Stimulated activated naive CD8-positive, alpha-beta T cell treated with anti-CD3 and anti-CD28 coated beads, Interleukin-15, Interleukin-2, amounts not matched to agents 100 ng/mL and 50 ng/mL, for 24 hours (primary cell): ENCODE measurements at regions not wholly inside any gene's neighbourhood (a gene's known extent, or its start where the extent isn't known, plus 50 kb on each side); places are given as distances from the start of the nearest gene placed in this dataset.
"Not testable (repeated sequence)": the region's sequence is repeated elsewhere in the genome, so short reads cannot be mapped to it uniquely, and the experiment has no call there.

Experiments used
- H3K27ac Mint-ChIP-seq: one replicate; pipeline ENCODE4 v1.8.0; 2021; ENCODE audit warnings: mild to moderate bottlenecking, mixed read lengths
- H3K27me3 Mint-ChIP-seq: one replicate; pipeline ENCODE4 v1.8.0; 2021; ENCODE audit warnings: mixed read lengths
- H3K36me3 Mint-ChIP-seq: one replicate; pipeline ENCODE4 v1.8.0; 2021; ENCODE audit warnings: low read depth, mixed read lengths
- H3K4me1 Mint-ChIP-seq: one replicate; pipeline ENCODE4 v1.8.0; 2021; ENCODE audit warnings: low read depth, mixed read lengths
- H3K4me3 Mint-ChIP-seq: one replicate; pipeline ENCODE4 v1.8.0; 2021; ENCODE audit warnings: mild to moderate bottlenecking, mixed read lengths
- H3K9me3 Mint-ChIP-seq: one replicate; pipeline ENCODE4 v1.8.0; 2021; ENCODE audit warnings: mixed read lengths

DNA sequence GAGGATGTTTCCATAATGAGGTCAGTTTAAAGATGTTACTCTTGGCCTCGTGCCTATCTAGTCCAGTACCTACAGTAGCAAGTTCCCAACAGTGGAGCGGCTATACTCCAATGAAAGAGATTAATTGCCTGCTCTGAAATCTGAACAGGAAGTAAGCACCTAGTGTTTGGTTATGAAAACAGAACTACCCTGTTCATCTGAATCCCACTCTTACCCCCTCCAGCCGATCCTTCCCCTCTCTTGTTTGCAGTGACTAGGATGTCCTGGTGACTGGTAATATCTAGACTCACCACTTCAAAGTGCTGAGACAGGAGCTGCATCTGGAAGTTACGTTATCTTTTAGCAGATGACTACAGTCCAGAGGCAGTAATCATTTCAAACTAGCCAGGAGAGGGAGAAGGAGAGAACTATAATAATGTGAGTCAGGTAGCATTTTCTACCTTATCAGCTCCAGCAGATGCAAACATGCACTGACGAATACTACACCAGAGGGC, 666.7 kb upstream of the NRP1 start:
- Mint-ChIP-seq H3K36me3 (no peaks in the 10 kb centered on the region), H3K4me3 (no peak overlapping the region), H3K27ac (no peak overlapping the region), H3K4me1 (no peaks in the 10 kb centered on the region), H3K9me3 (no peaks in the 10 kb centered on the region), H3K27me3 (no peaks in the 10 kb centered on the region)

- H3K4me3 Mint-ChIP-seq = no peak overlapping the region
Observed at GRCh38 chr10:33993917-33994316, 659.5 kb upstream of the NRP1 start.

DNA sequence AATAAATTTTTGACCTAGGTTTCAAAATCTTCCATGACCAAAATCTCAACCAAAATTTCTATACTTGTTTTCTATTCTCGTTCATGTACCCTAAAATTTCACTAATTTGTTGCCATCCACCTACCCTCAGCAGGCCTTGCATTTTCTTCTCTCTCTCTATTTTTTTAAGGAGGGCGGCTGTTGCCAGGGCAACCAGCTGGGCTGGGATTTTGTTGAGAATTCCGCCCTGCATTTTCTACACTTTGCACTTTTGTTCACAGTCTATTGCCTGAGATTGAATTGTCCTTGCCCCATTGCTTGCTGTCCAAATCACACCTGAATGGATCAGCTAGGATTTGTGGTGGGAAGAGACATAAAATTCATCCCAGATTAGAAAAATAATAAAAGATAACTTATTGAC, 657.5 kb upstream of the NRP1 start:
- Mint-ChIP-seq H3K27me3 (peaks cover 4% of the 10 kb centered on the region), H3K36me3 (no peaks in the 10 kb centered on the region), H3K27ac (no peak overlapping the region), H3K4me3 (no peak overlapping the region), H3K9me3 (peaks cover 4% of the 10 kb centered on the region), H3K4me1 (no peaks in the 10 kb centered on the region)

More at GRCh38 chr10:33993917-33994316, 659.5 kb upstream of the NRP1 start:
- H3K27ac Mint-ChIP-seq = no peak overlapping the region
- no peaks in the 10 kb centered on the region for H3K4me1 Mint-ChIP-seq
- no peaks in the 10 kb centered on the region for H3K36me3 Mint-ChIP-seq
- peaks cover 4% of the 10 kb centered on the region for H3K27me3 Mint-ChIP-seq
- H3K9me3 Mint-ChIP-seq = peaks cover 4% of the 10 kb centered on the region

DNA sequence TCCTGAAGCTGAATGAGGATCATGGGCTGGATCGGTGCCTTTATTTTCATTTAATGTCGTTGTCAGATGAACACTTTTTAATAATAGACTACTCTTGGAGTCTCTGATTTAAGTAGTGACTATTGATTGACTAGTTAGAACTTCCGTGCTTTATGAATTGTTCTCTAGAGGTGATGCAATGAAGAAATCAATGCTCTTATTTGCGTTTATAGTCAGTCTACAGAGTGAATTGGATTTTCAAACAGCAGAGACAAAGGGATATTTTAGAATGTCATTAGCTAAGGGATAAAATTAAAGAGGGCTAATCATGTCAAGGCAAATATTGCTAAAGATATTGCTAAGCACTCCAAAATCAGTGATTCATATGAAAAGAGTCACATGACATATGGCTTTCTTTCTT, 652.0 kb upstream of the NRP1 start:
- H3K4me1 Mint-ChIP-seq = no peaks in the 10 kb centered on the region
- no peak overlapping the region for H3K27ac Mint-ChIP-seq
- peaks cover 4% of the 10 kb centered on the region for H3K27me3 Mint-ChIP-seq
- H3K4me3 Mint-ChIP-seq = no peak overlapping the region
- H3K9me3 Mint-ChIP-seq = peaks cover 4% of the 10 kb centered on the region
- H3K36me3 Mint-ChIP-seq = no peaks in the 10 kb centered on the region

DNA sequence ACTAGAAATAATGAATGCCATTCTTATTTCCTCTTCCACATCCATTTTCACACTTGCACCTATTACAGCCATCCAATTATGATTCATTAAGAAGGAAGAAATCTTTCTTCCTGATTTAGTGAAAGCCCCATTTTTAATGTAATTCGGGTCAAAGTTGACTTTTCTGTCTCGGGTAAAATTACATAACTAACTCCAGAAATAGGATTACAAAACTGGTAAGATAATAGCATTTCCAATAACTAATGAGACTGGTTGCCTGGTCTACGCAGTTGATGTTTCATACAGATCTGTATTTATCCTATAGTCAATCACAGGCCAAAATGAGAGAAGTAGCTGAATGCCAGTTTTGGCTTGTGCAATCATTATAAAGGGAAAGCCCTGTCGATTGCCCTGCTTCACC, 651.5 kb upstream of the NRP1 start:
- no peaks in the 10 kb centered on the region for H3K36me3 Mint-ChIP-seq
- peaks cover 4% of the 10 kb centered on the region for H3K27me3 Mint-ChIP-seq
- H3K27ac Mint-ChIP-seq = no peak overlapping the region
- peaks cover 4% of the 10 kb centered on the region for H3K9me3 Mint-ChIP-seq
- H3K4me3 Mint-ChIP-seq = no peak overlapping the region
- H3K4me1 Mint-ChIP-seq = no peaks in the 10 kb centered on the region

DNA sequence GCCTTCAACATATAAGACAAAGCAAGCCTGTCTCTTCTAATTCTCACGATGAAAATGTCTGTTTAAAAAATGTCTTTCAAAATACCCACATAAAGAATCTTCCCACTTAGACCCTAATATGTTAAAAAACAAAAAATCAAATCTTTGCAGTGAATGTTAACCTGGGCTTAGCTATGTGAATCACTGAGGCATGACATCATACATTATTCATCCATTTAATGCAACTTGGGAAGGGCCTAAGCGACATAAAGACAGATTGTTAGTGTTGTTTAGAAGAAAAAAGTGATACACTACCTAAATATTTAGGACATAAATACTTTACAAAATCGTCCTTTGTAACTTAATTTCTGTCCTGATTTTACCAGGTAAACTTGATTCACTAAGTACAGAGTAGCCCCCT, 648.5 kb upstream of the NRP1 start:
- no peaks in the 10 kb centered on the region for H3K4me1 Mint-ChIP-seq
- no peaks in the 10 kb centered on the region for H3K27me3 Mint-ChIP-seq
- H3K36me3 Mint-ChIP-seq = no peaks in the 10 kb centered on the region
- H3K9me3 Mint-ChIP-seq = no peaks in the 10 kb centered on the region
- no peak overlapping the region for H3K27ac Mint-ChIP-seq
- no peak overlapping the region for H3K4me3 Mint-ChIP-seq

DNA sequence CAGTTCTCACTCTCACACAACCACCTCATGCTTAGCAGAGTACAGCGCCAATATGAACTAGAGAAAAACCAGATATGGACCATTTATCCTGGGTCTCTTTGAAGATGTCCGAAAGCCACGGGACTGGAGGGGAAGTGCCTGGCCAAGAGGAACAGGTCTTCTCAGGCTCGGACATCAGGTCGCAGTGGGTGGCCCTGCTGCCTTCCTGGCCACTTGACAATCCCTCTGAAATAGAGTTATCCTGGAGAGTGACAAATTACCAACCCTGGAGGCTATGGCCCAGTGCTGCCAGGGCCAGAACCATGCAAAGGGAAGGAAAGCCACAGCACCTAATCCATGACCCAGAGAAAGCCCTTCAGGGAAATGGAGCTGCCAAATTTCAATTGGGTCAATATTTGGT, 646.8 kb upstream of the NRP1 start:
- no peaks in the 10 kb centered on the region for H3K4me1 Mint-ChIP-seq
- no peaks in the 10 kb centered on the region for H3K27me3 Mint-ChIP-seq
- no peak overlapping the region for H3K27ac Mint-ChIP-seq
- no peak overlapping the region for H3K4me3 Mint-ChIP-seq
- no peaks in the 10 kb centered on the region for H3K36me3 Mint-ChIP-seq
- no peaks in the 10 kb centered on the region for H3K9me3 Mint-ChIP-seq

- Mint-ChIP-seq H3K4me3 (no peak overlapping the region), H3K27me3 (no peaks in the 10 kb centered on the region), H3K27ac (no peak overlapping the region), H3K9me3 (no peaks in the 10 kb centered on the region), H3K4me1 (no peaks in the 10 kb centered on the region), H3K36me3 (no peaks in the 10 kb centered on the region)
Observed at GRCh38 chr10:33979195-33979594, 644.7 kb upstream of the NRP1 start.

DNA sequence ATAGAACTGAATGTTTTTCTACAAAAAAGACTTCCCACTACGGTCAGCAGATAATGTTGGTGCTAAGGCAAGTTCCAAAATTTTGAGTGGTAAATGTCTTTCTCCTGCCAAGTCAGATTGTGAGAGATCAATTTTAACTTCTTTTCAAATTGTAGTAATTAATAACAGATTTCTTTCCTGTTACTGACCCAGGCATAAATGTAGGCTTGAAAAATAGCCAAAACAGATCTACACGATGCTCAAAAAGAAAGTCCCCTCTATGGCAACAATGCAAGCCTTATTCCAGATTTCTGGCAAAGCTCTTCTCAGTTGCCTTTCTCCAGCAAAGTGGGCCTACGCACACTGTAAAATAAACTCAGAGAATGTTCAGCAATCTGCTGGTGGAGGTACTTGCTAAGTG, 641.0 kb upstream of the NRP1 start:
- Mint-ChIP-seq H3K27me3 (peaks cover 9% of the 10 kb centered on the region), H3K9me3 (peaks cover 4% of the 10 kb centered on the region), H3K27ac (no peak overlapping the region), H3K4me3 (no peak overlapping the region), H3K36me3 (no peaks in the 10 kb centered on the region), H3K4me1 (no peaks in the 10 kb centered on the region)

DNA sequence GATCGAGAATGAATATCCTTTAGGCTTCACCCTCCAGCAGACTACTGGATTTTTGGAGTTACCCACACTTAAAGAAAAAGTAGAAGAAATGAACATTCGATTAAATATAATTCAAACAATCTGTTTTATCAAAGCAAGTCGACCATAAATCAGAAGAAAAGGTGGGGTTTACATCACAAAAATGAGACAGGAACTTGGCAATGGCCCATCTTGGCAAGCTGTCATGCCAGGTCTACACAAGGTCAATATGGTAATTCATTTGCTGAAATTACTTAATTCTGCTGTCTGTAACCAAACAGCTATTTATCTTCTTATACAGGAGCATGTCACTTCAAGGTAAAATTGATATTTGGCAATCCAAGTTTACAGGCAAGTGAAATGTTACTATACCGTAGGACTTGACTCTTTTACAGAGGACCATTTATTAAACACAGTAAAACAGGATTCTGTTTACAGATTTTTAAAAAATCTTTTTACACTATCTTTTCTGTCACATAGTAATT, 640.6 kb upstream of the NRP1 start:
- peaks cover 9% of the 10 kb centered on the region for H3K27me3 Mint-ChIP-seq
- H3K9me3 Mint-ChIP-seq = peaks cover 4% of the 10 kb centered on the region

GRCh38 chr10:33968983-33969382, 634.5 kb upstream of the NRP1 start:
- peaks cover 9% of the 10 kb centered on the region for H3K27me3 Mint-ChIP-seq
- H3K36me3 Mint-ChIP-seq = no peaks in the 10 kb centered on the region
- no peak overlapping the region for H3K4me3 Mint-ChIP-seq
- H3K4me1 Mint-ChIP-seq = no peaks in the 10 kb centered on the region
- H3K9me3 Mint-ChIP-seq = peaks cover 8% of the 10 kb centered on the region
- H3K27ac Mint-ChIP-seq = no peak overlapping the region

More for the DNA sequence above, 640.6 kb upstream of the NRP1 start:
- no peaks in the 10 kb centered on the region for H3K36me3 Mint-ChIP-seq
- H3K4me3 Mint-ChIP-seq = no peak overlapping the region
- H3K4me1 Mint-ChIP-seq = no peaks in the 10 kb centered on the region
- no peak overlapping the region for H3K27ac Mint-ChIP-seq

- Mint-ChIP-seq H3K4me1 (no peaks in the 10 kb centered on the region), H3K9me3 (peaks cover 8% of the 10 kb centered on the region), H3K27ac (no peak overlapping the region), H3K4me3 (no peak overlapping the region), H3K27me3 (peaks cover 9% of the 10 kb centered on the region), H3K36me3 (no peaks in the 10 kb centered on the region)
Observed at GRCh38 chr10:33967606-33968120, 633.2 kb upstream of the NRP1 start.

DNA sequence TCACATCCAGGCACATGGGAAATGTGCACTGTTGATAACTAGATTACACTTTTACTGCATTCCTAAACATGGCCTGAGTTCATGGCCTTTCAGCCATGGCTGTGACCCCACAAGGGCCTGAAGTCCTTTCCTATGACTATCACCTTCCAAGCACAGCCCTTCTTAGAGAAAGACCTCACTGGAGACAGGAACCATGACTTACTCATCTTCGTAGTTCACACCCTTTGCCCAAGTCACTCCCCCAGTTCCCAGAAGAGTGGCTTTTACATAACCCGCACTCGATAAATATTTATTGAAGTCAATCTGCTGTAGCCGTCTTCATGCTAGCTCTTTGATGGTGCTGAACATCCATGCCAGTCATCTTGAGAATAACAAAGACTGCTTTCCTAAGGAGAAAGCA, 632.5 kb upstream of the NRP1 start:
- H3K9me3 Mint-ChIP-seq = peaks cover 8% of the 10 kb centered on the region
- no peaks in the 10 kb centered on the region for H3K4me1 Mint-ChIP-seq
- no peak overlapping the region for H3K4me3 Mint-ChIP-seq
- no peak overlapping the region for H3K27ac Mint-ChIP-seq
- peaks cover 9% of the 10 kb centered on the region for H3K27me3 Mint-ChIP-seq
- no peaks in the 10 kb centered on the region for H3K36me3 Mint-ChIP-seq

- Mint-ChIP-seq H3K4me3 (no peak overlapping the region), H3K27me3 (peaks cover 5% of the 10 kb centered on the region), H3K4me1 (no peaks in the 10 kb centered on the region), H3K9me3 (peaks cover 4% of the 10 kb centered on the region), H3K36me3 (no peaks in the 10 kb centered on the region), H3K27ac (no peak overlapping the region)
Observed at GRCh38 chr10:33965795-33966581, 631.5 kb upstream of the NRP1 start.

GRCh38 chr10:33963729-33964128, 629.3 kb upstream of the NRP1 start:
- Mint-ChIP-seq H3K4me3 (no peak overlapping the region), H3K4me1 (no peaks in the 10 kb centered on the region), H3K27me3 (peaks cover 4% of the 10 kb centered on the region), H3K9me3 (no peaks in the 10 kb centered on the region), H3K27ac (no peak overlapping the region), H3K36me3 (no peaks in the 10 kb centered on the region)

DNA sequence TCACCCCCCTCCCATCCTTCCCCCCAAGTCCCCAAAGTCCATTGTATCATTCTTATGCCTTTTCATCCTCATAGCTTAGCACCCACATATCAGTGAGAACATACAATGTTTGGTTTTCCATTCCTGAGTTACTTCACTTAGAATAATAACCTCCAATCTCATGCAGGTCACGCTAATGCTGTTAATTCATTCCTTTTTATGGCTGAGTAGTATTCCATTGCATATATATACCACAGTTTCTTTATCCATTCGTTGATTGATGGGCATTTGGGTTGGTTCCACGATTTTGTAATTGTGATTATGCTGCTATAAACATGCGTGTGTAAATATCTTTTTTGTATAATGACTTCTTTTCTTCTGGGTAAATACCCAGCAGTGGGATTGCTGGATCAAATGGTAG, 621.9 kb upstream of the NRP1 start:
- not testable (repeated sequence) for H3K27ac Mint-ChIP-seq, H3K4me3 Mint-ChIP-seq, H3K4me1 Mint-ChIP-seq, H3K36me3 Mint-ChIP-seq, H3K27me3 Mint-ChIP-seq
- H3K9me3 Mint-ChIP-seq = peaks cover 13% of the 10 kb centered on the region
